KBM-7 (cell line): ENCODE measurements at regions not wholly inside any gene's neighbourhood (a gene's known extent, or its start where the extent isn't known, plus 50 kb on each side); places are given as distances from the start of the nearest gene placed in this dataset.
A peak's percentile ranks its signal among the peaks of the same experiment; 100 is the strongest.

Source experiments
- DNase-seq: peaks from one replicate; pipeline ENCODE4 v3.0.0-alpha.2; 2015
- in situ Hi-C: fragments of 300-500 bp; cut with MboI; formaldehyde crosslinking; loops from 2 replicates; pipeline ENCODE4 v1.14.3; 2020; ENCODE audit warnings: low sequenced_read_pairs, low pct_unique_long_range_greater_than_20kb, mixed read lengths

DNA sequence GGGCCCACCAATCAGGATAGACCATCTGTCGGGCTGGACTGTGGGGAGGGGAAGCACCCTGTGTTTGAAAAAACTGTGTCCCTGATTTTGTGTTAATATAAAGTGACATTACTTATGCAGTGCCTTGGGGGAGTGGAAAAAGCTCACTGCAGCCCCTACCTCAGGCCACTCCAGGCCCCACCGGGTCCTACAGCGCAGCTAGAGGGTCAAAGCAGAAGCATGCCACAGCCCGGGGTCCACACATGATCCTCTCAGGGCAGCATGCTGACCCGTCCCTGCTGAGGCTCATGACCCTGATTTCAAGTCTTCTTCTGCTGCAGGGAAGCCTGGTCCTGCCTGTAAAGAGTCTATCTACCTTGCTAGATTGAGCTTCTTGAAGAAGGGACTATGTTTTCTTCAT is 133.0 kb upstream of the PLCB4 start:
- in situ Hi-C loops = no loop called here
- no peak for DNase-seq

DNA sequence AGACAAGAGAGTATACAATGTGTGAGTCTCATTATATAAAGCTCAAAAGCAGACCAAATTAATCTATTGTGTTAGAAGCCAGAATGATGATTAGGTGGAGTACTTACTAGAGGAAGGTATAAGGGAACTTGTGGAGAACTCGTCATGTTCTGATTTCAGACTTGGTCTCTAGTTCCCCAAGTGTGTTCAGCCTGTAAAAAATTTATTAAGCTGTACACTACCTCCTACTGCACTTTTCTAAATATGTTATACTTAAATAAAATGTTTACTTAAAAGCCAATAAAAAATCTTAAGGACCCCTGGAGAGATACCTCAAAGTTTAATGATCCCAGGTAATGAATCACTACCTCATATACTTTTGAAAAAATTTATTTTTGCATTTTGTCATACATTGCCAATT is 130.4 kb upstream of the PLCB4 start:
- in situ Hi-C loops = no loop called here
- DNase-seq = no peak

DNA sequence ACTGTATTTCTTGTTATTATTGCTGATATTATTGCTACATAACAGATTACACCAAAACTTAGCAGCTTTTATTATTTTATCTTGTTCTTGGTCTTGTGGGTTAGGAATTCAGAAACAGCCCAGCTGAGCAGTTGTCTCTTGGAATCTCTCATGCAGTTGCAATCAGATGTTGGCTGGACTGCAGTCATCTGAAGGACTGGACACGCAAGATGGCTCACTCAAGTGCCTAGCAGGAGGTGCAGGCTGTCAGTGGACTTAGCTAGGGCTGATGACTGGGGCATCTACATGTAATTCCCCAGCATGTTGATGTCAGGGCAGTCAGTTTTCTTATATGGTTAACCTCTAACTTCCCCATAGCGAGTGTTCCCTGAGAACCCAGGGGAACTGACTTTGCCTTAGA is 128.6 kb upstream of the PLCB4 start:
- in situ Hi-C loops = no loop called here
- DNase-seq = no peak

DNA sequence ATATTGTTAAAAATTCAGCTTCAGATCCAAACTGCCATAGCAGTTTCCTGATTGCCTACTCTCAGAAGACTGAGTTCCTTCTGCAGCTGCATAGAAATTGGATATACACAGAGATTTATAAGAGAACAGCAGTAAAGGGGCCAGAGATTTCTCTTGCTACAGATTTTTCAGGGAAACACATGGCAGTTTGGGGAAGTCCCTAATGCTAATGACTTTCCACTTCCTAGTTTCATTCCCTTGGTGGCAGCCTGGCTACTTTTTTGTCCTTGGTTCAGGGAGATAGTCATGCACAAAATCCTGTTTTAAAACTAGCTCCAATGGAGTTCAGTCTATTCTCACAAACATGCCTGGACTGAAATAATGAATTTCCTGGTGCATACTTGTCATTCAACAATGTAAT is 125.3 kb upstream of the PLCB4 start:
- peak; percentile 1 for DNase-seq
- in situ Hi-C loops = no loop called here

DNA sequence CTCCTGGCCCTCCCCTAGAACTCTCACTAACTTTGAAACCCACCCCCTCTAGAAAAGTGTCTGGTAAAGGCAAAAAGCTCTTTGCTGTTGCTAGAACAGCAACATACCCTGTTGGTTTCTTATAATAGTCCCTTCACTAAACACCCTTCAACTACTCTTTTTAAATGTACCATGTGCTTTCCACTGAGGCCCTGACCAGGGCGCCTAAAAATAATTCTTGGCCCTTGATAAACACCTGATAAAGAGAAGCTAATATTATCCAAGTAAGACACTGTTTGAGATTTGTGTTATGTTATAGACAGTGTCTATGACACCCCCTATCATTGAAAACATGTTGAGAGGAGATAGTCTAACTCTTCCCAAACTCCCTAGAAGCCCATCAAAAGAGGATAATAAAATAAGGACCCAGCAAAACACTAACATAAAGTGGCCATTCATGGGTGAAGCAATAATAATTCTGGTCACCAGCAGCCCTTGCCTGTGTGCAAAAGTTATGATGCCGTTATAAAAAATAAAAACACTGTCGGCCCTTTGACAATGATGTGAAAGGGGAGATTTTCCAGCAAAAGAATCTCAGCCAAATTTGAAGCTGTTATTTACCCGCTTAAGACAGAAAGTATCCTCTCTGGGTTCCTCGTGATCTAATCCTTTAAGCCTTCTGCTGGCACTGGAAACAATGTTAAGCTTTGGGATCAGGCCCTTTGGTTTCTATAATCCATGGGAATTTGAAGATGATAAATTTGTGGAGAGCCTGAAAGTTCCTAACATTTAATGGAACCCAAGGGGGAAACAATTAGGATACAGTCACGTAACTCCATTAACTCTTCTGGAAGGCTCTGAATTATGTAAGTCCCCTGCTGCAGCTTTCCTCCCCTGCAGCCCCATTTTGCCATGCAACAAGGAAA is 122.6 kb upstream of the PLCB4 start:
- DNase-seq = no peak
- in situ Hi-C loops = no loop called here

DNA sequence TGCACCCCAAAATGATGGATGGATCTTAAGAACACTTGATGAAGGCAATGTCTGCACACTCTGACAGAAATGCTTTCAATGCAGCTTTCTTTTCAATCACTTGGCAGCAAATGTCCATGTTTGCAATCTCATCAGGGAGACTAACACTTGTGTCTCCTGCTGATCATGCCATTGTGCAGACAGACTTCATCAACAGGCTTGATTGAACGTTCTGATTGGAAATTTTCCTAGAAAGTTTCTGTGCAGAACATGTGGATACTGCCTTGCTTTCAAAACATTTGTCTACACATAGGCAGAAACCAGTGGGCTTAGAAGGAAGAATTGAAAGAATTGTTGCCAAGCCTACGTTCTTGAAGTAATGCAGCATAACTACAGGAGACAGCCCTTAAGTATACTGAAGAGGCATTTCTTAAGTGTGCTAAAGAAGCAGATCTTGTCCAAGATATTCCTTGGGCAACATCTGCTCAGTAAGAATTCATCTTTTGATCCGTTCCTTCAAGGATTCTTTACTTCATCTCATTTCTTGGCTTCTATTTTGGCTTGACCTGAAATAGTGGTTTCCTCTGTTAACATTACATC is 120.4 kb upstream of the PLCB4 start:
- in situ Hi-C loops = no loop called here

GRCh38 chr20:8951164-8951563 is 117.7 kb upstream of the PLCB4 start:
- in situ Hi-C loops = no loop called here
- DNase-seq = no peak

More for the DNA sequence above, 120.4 kb upstream of the PLCB4 start:
- no peak for DNase-seq

DNA sequence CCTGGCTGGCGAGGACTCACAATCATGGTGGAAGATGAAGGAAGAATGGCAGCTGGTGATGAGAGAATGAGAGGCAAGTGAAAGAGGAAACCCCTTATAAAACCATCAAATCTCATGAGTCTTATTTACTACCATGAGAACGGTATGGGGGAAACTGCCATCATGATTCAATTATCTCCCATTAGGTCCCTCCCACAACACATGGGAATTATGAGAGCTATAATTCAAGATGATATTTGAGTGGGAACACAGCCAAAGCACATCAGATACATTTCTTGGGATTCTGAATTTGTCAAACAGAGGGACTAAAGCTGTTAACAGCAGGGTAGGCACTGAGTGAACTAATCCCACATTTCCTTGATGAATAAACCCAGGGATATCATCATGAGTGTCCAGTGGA is 116.2 kb upstream of the PLCB4 start:
- in situ Hi-C loops = no loop called here
- no peak for DNase-seq

DNA sequence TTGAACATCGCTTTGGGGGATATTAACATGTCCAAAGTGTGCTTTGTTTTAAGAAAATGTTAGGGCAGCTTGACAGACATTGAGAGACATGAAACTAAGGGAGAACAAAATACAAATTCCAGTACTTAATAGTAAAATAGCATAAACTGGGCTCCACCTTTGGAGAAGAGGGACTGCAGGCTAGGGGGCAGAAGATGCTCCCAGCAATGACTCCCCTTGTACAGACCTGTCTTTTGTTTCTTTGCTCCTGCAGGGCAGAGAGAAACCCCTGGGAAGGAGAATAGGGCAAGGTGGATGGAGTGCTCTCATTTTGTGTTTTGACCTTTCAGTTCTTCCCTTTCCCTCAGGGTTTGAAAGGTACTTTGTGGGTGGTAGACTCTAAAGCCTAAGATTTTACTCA is 115.6 kb upstream of the PLCB4 start:
- in situ Hi-C loops = no loop called here
- DNase-seq = no peak

GRCh38 chr20:8960241-8960640 is 108.6 kb upstream of the PLCB4 start:
- no peak for DNase-seq
- in situ Hi-C loops = no loop called here

GRCh38 chr20:8963330-8963729 is 105.6 kb upstream of the PLCB4 start:
- DNase-seq = no peak
- in situ Hi-C loops = no loop called here

GRCh38 chr20:8964959-8965562 is 103.8 kb upstream of the PLCB4 start:
- no peak for DNase-seq

DNA sequence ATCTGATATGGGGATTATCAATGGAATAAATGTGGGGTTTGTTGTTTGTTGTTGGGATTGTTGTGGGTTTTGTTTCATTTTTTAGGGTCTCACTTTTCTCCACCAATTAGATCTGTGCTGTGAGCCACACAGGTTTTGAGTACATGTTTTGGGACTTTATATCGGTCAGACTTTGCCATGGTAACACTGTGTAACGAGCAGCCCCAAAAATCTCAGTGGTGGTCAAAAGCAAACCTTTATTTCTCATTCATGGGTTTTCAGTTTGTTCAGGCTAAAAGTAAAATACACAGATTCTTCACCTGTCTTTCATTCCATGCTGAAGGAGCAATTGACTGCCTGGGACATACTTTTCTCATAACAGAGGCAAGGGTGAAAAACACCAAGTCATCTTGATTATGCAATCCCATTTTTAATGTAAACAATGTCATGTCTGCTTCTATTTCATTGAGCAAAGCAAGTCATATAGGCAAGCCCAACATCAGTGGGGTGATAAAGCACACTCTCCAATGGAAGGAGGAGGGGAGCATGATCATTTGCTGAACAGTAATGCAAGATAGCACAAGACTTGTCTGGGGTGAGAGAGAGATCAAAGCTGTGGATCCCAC is 101.1 kb upstream of the PLCB4 start:
- in situ Hi-C loops = no loop called here
- no peak for DNase-seq

More at GRCh38 chr20:8964959-8965562, 103.8 kb upstream of the PLCB4 start:
- in situ Hi-C loops = no loop called here

DNA sequence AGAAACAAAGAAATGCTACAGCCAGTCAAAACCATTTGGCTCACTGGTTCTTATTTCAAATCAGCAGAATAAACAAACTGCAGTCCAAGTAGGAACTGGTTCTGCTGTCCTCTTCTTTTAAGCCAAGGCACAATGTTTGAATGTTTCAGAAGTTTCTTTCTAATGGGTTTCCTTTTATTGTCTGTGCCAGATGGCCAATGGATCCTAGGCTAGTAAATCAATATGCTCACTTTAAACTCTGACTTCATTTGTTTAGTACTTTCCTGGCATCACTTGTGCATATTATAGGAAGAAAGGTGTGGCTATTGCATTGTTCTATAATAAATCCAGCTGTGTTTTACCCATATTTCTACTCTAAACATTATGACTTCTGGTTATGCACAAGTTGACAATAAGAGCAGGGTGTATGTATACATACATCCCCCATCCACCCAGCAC is 99.7 kb upstream of the PLCB4 start:
- DNase-seq = no peak
- in situ Hi-C loops = no loop called here

- DNase-seq = no peak
- in situ Hi-C loops = no loop called here
Measured at GRCh38 chr20:8971669-8972316, 97.1 kb upstream of the PLCB4 start.

DNA sequence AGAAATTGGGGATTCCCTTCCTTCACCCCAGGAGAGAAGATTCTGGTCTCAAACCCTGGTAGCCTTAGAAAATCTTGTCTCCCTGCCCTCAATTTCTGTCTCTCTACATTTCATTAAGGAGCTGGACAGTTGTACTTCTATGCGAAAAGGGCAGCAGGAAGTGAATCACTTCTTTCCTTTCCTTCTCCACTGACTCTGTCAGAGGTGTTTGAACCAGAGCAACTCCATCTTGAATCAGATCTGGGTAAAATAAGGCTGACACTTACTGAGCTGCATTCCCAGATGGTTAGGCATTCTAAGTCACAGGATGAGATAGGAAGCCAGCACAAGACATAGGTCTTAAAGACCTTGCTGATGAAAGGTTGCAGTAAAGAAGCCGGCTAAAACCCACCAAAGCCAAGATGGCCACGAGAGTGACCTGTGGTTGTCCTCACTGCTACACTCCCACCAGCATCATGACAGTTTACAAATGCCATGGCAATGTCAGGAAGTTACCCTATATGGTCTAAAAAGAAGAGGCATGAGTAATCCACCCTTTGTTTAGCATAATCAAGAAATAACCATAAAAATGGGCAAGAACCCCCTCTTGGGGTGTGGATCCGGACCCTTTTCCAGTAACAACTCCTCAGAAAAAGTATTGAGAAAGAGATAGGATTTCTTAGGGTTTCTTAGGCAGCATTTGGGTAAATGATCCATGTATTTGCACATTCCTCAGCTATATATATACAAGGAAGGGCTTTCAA is 95.8 kb upstream of the PLCB4 start:
- in situ Hi-C loops = no loop called here
- no peak for DNase-seq

DNA sequence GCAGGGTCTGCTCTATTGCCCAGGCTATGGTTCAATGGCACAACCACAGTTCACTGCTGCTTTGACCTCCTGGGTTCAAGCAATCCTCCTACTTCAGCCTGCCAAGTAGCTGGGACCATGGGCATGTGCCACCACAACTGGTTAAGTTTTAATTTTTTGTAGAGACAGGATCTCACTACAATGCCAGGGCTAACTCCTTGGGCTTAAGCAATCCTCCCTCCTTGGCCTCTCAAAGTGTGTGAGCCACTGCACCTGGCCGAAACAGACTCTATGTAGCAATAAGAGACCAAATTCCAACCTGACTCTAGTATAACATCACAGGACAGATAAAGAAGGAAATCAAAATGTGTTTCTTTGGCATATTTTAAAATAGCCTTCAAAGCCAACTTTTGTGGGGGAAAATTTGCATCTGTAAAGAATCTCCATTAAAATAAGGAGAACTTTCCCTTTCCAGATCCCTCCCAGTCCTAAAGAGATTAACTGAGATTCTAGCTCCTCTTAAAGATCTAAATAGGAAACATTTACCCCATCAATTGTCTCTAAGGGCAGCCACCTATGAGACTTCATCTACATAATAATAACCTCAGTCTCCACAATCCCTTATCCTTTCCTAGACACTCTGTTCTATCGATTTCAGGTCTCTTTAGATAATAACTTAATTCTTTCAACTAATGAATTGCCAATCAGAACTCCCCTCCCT is 94.7 kb upstream of the PLCB4 start:
- in situ Hi-C loops = no loop called here
- no peak for DNase-seq

- DNase-seq = no peak
- in situ Hi-C loops = no loop called here
Measured at GRCh38 chr20:8981482-8981881, 87.4 kb upstream of the PLCB4 start.
